ENCODE measurements at regions not wholly inside any gene's neighbourhood (a gene's known extent, or its start where the extent isn't known, plus 50 kb on each side); places are given as distances from the start of the nearest gene placed in this dataset.

GRCh38 chr2:9055471-9055870 lies 52.0 kb upstream of the MBOAT2 start:
- no peaks in the 10 kb centered on the region for H3K27me3 ChIP-seq
- H3K4me1 ChIP-seq = no peaks in the 10 kb centered on the region
- H3K27ac ChIP-seq = no peak overlapping the region
- no peaks in the 10 kb centered on the region for H3K36me3 ChIP-seq
- TF ChIP-seq POLR2A (IDR thresholded peaks at IDR 0.05) (no peak), CTCF (IDR thresholded peaks at IDR 0.05) (no peak)
- H3K9me3 ChIP-seq = no peaks in the 10 kb centered on the region
- no peak for DNase-seq
- no peak overlapping the region for H3K4me3 ChIP-seq

GRCh38 chr2:9053534-9053931 lies 50.0 kb upstream of the MBOAT2 start:
- TF ChIP-seq POLR2A (IDR thresholded peaks at IDR 0.05) (no peak), CTCF (IDR thresholded peaks at IDR 0.05) (no peak)
- Histone ChIP-seq H3K9me3 (no peaks in the 10 kb centered on the region), H3K27me3 (no peaks in the 10 kb centered on the region), H3K36me3 (no peaks in the 10 kb centered on the region), H3K4me3 (no peak overlapping the region), H3K27ac (no peak overlapping the region), H3K4me1 (no peaks in the 10 kb centered on the region)
- no peak for DNase-seq

Measured in Peyer's patch (tissue), 4 donors.